OCI-LY7 (cell line): ENCODE measurements at regions not wholly inside any gene's neighbourhood (a gene's known extent, or its start where the extent isn't known, plus 50 kb on each side); places are given as distances from the start of the nearest gene placed in this dataset.
"Not testable (repeated sequence)": the region's sequence is repeated elsewhere in the genome, so short reads cannot be mapped to it uniquely, and the experiment has no call there.

Experiments
- BruUV-seq: library from RNA; stranded (reverse); fragments of 400-500 nt; replicated peaks from 2 replicates; lab custom pipeline; 2021; lab: Mats Ljungman, UMichigan
- CTCF ChIA-PET: fragments of 300-600 bp; sonication (Branson Sonifier 250); formaldehyde crosslinking; loops from one replicate; lab custom pipeline; 2022; ENCODE audit warnings: antibody characterized with exemption; ENCODE audit not compliant: unreplicated experiment; lab: Charles Lee
- POLR2A ChIA-PET: fragments of 300-600 bp; sonication (Branson Sonifier 250); formaldehyde crosslinking; loops from one replicate; lab custom pipeline; 2022; ENCODE audit warnings: antibody characterized with exemption; lab: Charles Lee
- DNase-seq: peaks from one replicate; pipeline ENCODE4 v3.0.0-alpha.2; 2015; ENCODE audit warnings: low spot score
- H2AFZ ChIP-seq: fragments of 200-600 bp; sonication (generic), shearing (Covaris generic); 2 replicates; pipeline ENCODE4 v1.6.1; 2014; ENCODE audit warnings: mild to moderate bottlenecking, antibody characterized with exemption, low read length, moderate library complexity
- H3K27ac ChIP-seq: fragments of 200-600 bp; sonication (generic); 2 replicates; pipeline ENCODE4 v1.5.1; 2014; ENCODE audit warnings: mixed run types, low read depth, mild to moderate bottlenecking, moderate library complexity, low read length, inconsistent platforms; ENCODE audit not compliant: poor library complexity, severe bottlenecking
- H3K36me3 ChIP-seq: fragments of 200-600 bp; sonication (generic); 2 replicates; pipeline ENCODE4 v1.6.1; 2014; ENCODE audit warnings: mild to moderate bottlenecking, antibody characterized with exemption, low read length, moderate library complexity, mixed read lengths; ENCODE audit not compliant: insufficient read depth
- H3K4me1 ChIP-seq: fragments of 200-600 bp; sonication (generic); 2 replicates; pipeline ENCODE4 v1.5.1; 2014; ENCODE audit warnings: mild to moderate bottlenecking, low read length; ENCODE audit not compliant: insufficient read depth, poor library complexity, severe bottlenecking
- H3K4me2 ChIP-seq: fragments of 200-600 bp; sonication (generic); 2 replicates; pipeline ENCODE4 v1.6.1; 2014; ENCODE audit warnings: mild to moderate bottlenecking, low read length
- H3K4me3 ChIP-seq: fragments of 200-600 bp; sonication (generic); 2 replicates; pipeline ENCODE4 v1.5.1; 2014; ENCODE audit warnings: mild to moderate bottlenecking, low read depth, low read length; ENCODE audit not compliant: poor library complexity, severe bottlenecking
- H3K79me2 ChIP-seq: fragments of 200-600 bp; sonication (generic); 2 replicates; pipeline ENCODE4 v1.6.1; 2016; ENCODE audit warnings: low read depth, mild to moderate bottlenecking, low read length, moderate library complexity, mixed read lengths; ENCODE audit not compliant: insufficient read depth
- H3K9me2 ChIP-seq: fragments of 200-600 bp; sonication (generic); 2 replicates; pipeline ENCODE4 v1.6.1; 2016; ENCODE audit warnings: mild to moderate bottlenecking, low read length, mixed read lengths; ENCODE audit not compliant: insufficient read depth
- H3K9me3 ChIP-seq: fragments of 200-600 bp; sonication (generic); 2 replicates; pipeline ENCODE4 v1.6.1; 2014; ENCODE audit warnings: mild to moderate bottlenecking, mixed run types, low read length, mixed read lengths
- H4K20me1 ChIP-seq: fragments of 200-600 bp; sonication (generic); 2 replicates; pipeline ENCODE4 v1.6.1; 2014; ENCODE audit warnings: mild to moderate bottlenecking, antibody characterized with exemption, low read length, moderate library complexity, mixed read lengths; ENCODE audit not compliant: insufficient read depth
- CTCF ChIP-seq: fragments of 200-600 bp; sonication (generic); conservative IDR thresholded peaks from 2 replicates; pipeline ENCODE4 v1.5.1; 2014; ENCODE audit warnings: mild to moderate bottlenecking, antibody characterized with exemption, low read length, moderate library complexity, mixed read lengths
- EZH2phosphoT487 ChIP-seq: fragments of 200-600 bp; sonication (generic); IDR thresholded peaks from 2 replicates; pipeline ENCODE4 v1.6.1; 2018; ENCODE audit warnings: low read depth, borderline replicate concordance, mild to moderate bottlenecking, mixed run types, antibody characterized with exemption, low read length, moderate library complexity, mixed read lengths
- intact Hi-C: fragments of 100-400 bp; cut with micrococcal nuclease; formaldehyde crosslinking; loops from one replicate; pipeline ENCODE4 v1.10.0; 2022; ENCODE audit not compliant: unreplicated experiment

- Histone ChIP-seq H3K9me3 (no peaks in the 10 kb centered on the region), H4K20me1 (no peaks in the 10 kb centered on the region), H3K27ac (no peak overlapping the region), H2AFZ (no peak overlapping the region), H3K4me2 (no peak overlapping the region), H3K36me3 (no peaks in the 10 kb centered on the region), H3K4me3 (no peak overlapping the region), H3K9me2 (no peaks in the 10 kb centered on the region), H3K4me1 (no peaks in the 10 kb centered on the region), H3K79me2 (no peaks in the 10 kb centered on the region)
- TF ChIP-seq CTCF (no peak), EZH2phosphoT487 (no peak)
- intact Hi-C loops, result no loop called here
- no TSS peak for BruUV-seq
- POLR2A ChIA-PET, result no interaction called here
- no peak for DNase-seq
- CTCF ChIA-PET, result no interaction called here
These were observed 56.0 kb upstream of the CDX4 start for GRCh38 chrX:73390628-73391567.

- no peaks in the 10 kb centered on the region for H3K4me1 ChIP-seq
- H3K9me3 ChIP-seq, result no peaks in the 10 kb centered on the region
- POLR2A ChIA-PET, result no interaction called here
- H3K36me3 ChIP-seq, result no peaks in the 10 kb centered on the region
- no peaks in the 10 kb centered on the region for H3K9me2 ChIP-seq
- no peak for TF ChIP-seq CTCF
- TF ChIP-seq EZH2phosphoT487, result no peak
- H3K27ac ChIP-seq, result no peak overlapping the region
- no TSS peak for BruUV-seq
- CTCF ChIA-PET, result no interaction called here
- DNase-seq, result no peak
- H3K79me2 ChIP-seq, result no peaks in the 10 kb centered on the region
- intact Hi-C loops, result no loop called here
- no peaks in the 10 kb centered on the region for H4K20me1 ChIP-seq
- no peak overlapping the region for H3K4me2 ChIP-seq
- no peak overlapping the region for H3K4me3 ChIP-seq
- H2AFZ ChIP-seq, result no peak overlapping the region
These were observed 80.2 kb upstream of the CDX4 start for GRCh38 chrX:73366696-73367095.

GRCh38 chrX:73357294-73357693, 89.6 kb upstream of the CDX4 start:
- POLR2A ChIA-PET, H3K4me1 ChIP-seq, intact Hi-C loops, CTCF ChIA-PET, DNase-seq, H3K9me3 ChIP-seq, H4K20me1 ChIP-seq, H3K4me2 ChIP-seq, H3K79me2 ChIP-seq, H3K27ac ChIP-seq, H3K36me3 ChIP-seq, H3K9me2 ChIP-seq, BruUV-seq, H3K4me3 ChIP-seq, H2AFZ ChIP-seq: not testable (repeated sequence)
